SK-N-SH (cell line): ENCODE measurements at regions not wholly inside any gene's neighbourhood (a gene's known extent, or its start where the extent isn't known, plus 50 kb on each side); places are given as distances from the start of the nearest gene placed in this dataset.

Experiments used
- CTCF ChIA-PET: fragments of 300-600, 350-600 bp; formaldehyde crosslinking; extraction: SDS; loops from one replicate; lab custom pipeline; 2021; lab: Yijun Ruan, JAX
- POLR2A ChIA-PET: fragments of 350-600 bp; sonication (Branson Sonifier 250); formaldehyde crosslinking; extraction: SDS; loops from one replicate; lab custom pipeline; 2020; ENCODE audit warnings: antibody characterized with exemption, inconsistent platforms; lab: Yijun Ruan, JAX
- DNase-seq: peaks from one replicate; pipeline ENCODE4 v3.0.0; 2012
- H2AFZ ChIP-seq: fragments of 200-600 bp; sonication (generic); 2 replicates; pipeline ENCODE4 v1.8.1; 2016; ENCODE audit warnings: antibody characterized with exemption, mild to moderate bottlenecking, low read depth
- H3F3A ChIP-seq: fragments of 200-600 bp; sonication (generic); replicated peaks from 2 replicates; pipeline ENCODE3; 2016; ENCODE audit warnings: antibody characterized with exemption, mild to moderate bottlenecking; ENCODE audit not compliant: insufficient read depth
- H3K27ac ChIP-seq, 2 experiments: fragments of 200-500 bp in 1 of 2; fragments of 200-600 bp in 1 of 2; sonication (Bioruptor generic) in 1 of 2; sonication (generic), shearing (Covaris generic) in 1 of 2; 2 replicates each; pipeline versions ENCODE4 v1.5.1 to v1.6.1; 2014 to 2016; ENCODE audit warnings: low read depth in 2 of 2, inconsistent platforms in 1 of 2, low read length in 1 of 2, mild to moderate bottlenecking in 1 of 2, mixed read lengths in 1 of 2
- H3K27me3 ChIP-seq: fragments of 200-600 bp; sonication (generic), shearing (Covaris generic); 2 replicates; pipeline ENCODE4 v1.6.1; 2016; ENCODE audit warnings: mixed run types; ENCODE audit not compliant: insufficient read depth
- H3K36me3 ChIP-seq, 2 experiments: fragments of 200-500 bp in 1 of 2; fragments of 200-600 bp in 1 of 2; sonication (Bioruptor generic) in 1 of 2; sonication (generic) in 1 of 2; replicated peaks in 1 of 2; 2 replicates each; pipeline versions ENCODE3 to v1.5.1; 2014 to 2016; ENCODE audit warnings: low read length in 1 of 2, mild to moderate bottlenecking in 1 of 2; ENCODE audit not compliant: insufficient read depth in 2 of 2, control insufficient read depth in 1 of 2
- H3K4me1 ChIP-seq, 2 experiments: fragments of 200-500 bp in 1 of 2; fragments of 200-600 bp in 1 of 2; sonication (Bioruptor generic) in 1 of 2; sonication (generic), shearing (Covaris generic) in 1 of 2; 2 replicates each; pipeline versions ENCODE4 v1.5.1 to v1.6.1; 2014 to 2016; ENCODE audit warnings: low read depth in 1 of 2, low read length in 1 of 2, mixed run types in 1 of 2; ENCODE audit not compliant: insufficient read depth in 2 of 2, control insufficient read depth in 1 of 2
- H3K4me2 ChIP-seq: fragments of 200-600 bp; sonication (generic), shearing (Covaris generic); 2 replicates; pipeline ENCODE4 v1.6.1; 2017; ENCODE audit warnings: mixed run types
- H3K4me3 ChIP-seq, 2 experiments: fragments of 200-500 bp in 1 of 2; fragments of 200-600 bp in 1 of 2; sonication (Bioruptor generic) in 1 of 2; sonication (generic), shearing (Covaris generic) in 1 of 2; 2 replicates each; pipeline versions ENCODE4 v1.5.1 to v1.8.1; 2014 to 2016; ENCODE audit warnings: low read depth in 2 of 2, inconsistent platforms in 1 of 2, low read length in 1 of 2, mild to moderate bottlenecking in 1 of 2, mixed read lengths in 1 of 2, moderate library complexity in 1 of 2
- H3K79me2 ChIP-seq: fragments of 200-600 bp; sonication (generic); 2 replicates; pipeline ENCODE4 v1.8.1; 2017; ENCODE audit warnings: mild to moderate bottlenecking; ENCODE audit not compliant: insufficient read depth
- H3K9ac ChIP-seq: fragments of 200-600 bp; sonication (generic); 2 replicates; pipeline ENCODE4 v1.6.1; 2017; ENCODE audit warnings: mixed run types
- H3K9me2 ChIP-seq: fragments of 200-600 bp; sonication (generic); 2 replicates; pipeline ENCODE4 v1.6.1; 2017; ENCODE audit warnings: mixed run types
- H3K9me3 ChIP-seq: fragments of 200-600 bp; sonication (generic); 2 replicates; pipeline ENCODE4 v1.6.1; 2017; ENCODE audit warnings: mixed run types, mild to moderate bottlenecking, moderate library complexity
- H4K20me1 ChIP-seq: fragments of 200-600 bp; sonication (generic); 2 replicates; pipeline ENCODE4 v1.6.1; 2017; ENCODE audit warnings: mild to moderate bottlenecking, mixed run types; ENCODE audit not compliant: insufficient read depth
- CHD2 ChIP-seq: fragments of 150-350 bp; IDR thresholded peaks from 2 replicates; pipeline ENCODE4 v1.6.1; 2018; ENCODE audit warnings: low read length; ENCODE audit not compliant: partially characterized antibody
- EZH2phosphoT487 ChIP-seq: fragments of 200-600 bp; sonication (generic); IDR thresholded peaks from 2 replicates; pipeline ENCODE4 v1.6.1; 2017; ENCODE audit warnings: low read depth, mixed run types, mild to moderate bottlenecking, antibody characterized with exemption, moderate library complexity, borderline replicate concordance
- FOSL2 ChIP-seq: IDR thresholded peaks from 2 replicates; pipeline ENCODE4 v1.4.0; 2012; ENCODE audit warnings: low read depth, mild to moderate bottlenecking, moderate library complexity, borderline replicate concordance
- FOXJ3 ChIP-seq: sonication (generic); formaldehyde crosslinking; IDR thresholded peaks from 2 replicates; pipeline ENCODE4 v1.5.1; 2020; ENCODE audit warnings: mild to moderate bottlenecking, missing genetic modification reagents
- GABPA ChIP-seq: IDR thresholded peaks from 2 replicates; pipeline ENCODE4 v1.4.0; 2012; ENCODE audit warnings: low read depth, mild to moderate bottlenecking
- POLR2AphosphoS5 ChIP-seq: IDR thresholded peaks from 2 replicates; pipeline ENCODE4 v1.6.1; 2012; ENCODE audit warnings: low read depth, low read length
- RCOR1 ChIP-seq: fragments of 150-350 bp; IDR thresholded peaks from 2 replicates; pipeline ENCODE4 v1.6.1; 2017; ENCODE audit warnings: antibody characterized with exemption, low read length
- RFX5 ChIP-seq: IDR thresholded peaks from 2 replicates; pipeline ENCODE4 v1.6.1; 2012; ENCODE audit warnings: mild to moderate bottlenecking, improper control_type of control experiment, low read length
- TCF12 ChIP-seq: IDR thresholded peaks from 2 replicates; pipeline ENCODE4 v1.4.0; 2012
- WGBS: methylation state at CpG from one replicate; pipeline ENCODE4 v1.1.6; 2017; ENCODE audit warnings: low lambda C conversion rate; 5-methylcytosine and 5-hydroxymethylcytosine counted together
- TF ChIP-seq, protein P1 (sequence below): IDR thresholded peaks from 2 replicates; pipeline ENCODE4 v1.4.0; 2012; ENCODE audit warnings: low read depth
- TF ChIP-seq, protein P2 (sequence below): fragments of 150-350 bp; IDR thresholded peaks from 2 replicates; pipeline ENCODE4 v1.6.1; 2017; ENCODE audit warnings: antibody characterized with exemption, low read length, low read depth, borderline replicate concordance

DNA sequence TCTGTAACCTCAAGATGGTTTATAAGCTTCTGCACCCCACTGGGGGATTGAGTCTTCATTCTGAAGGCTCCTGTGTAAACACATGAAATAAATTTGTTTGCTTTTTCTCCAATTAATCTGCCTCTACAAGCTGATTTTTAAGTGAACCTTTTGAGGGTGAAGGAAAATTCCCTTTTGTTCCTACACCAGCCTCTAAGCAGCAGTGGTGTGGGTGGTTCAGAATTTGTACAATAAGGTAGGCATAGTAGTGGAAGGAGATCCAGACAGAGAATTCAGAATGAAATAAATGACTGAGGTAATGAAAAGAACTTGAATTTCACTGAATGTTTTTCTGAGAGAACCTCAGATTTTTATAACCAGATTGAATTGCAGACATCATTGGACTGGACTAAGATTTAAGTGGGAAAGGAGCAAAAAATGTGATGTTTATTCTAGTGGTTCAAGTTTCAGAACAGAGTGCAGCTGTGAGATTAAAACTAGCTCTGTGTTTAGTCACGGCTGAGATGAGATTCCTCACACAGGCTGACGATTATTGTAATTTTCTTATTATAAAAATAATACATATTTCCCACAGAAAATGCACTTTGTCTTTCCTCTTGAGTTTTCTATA, 1162.2 kb downstream of the TYW1 start:
- WGBS: 10% methylated on average over 2 of the region's 2 CpGs

DNA sequence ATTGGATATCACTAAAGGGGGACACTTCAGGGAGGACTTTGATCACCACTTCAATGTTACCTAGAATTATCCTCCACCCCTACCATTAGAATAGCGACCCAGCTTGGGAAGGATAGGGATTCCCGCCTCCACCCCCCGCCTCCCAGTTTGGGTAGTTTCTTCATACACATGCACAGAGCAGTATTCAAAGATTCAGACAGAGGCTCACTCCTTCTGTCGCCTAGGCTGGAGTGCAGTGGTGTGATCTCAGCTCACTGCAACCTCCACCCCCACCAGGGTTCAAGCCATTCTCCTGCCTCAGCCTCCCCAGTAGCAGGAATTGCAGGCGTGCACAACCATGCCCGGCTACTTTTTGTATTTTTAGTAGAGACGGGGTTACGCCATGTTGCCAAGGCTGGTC, 1166.1 kb downstream of the TYW1 start:
- H3K9me3 ChIP-seq: no peaks in the 10 kb centered on the region
- H3K4me1 ChIP-seq: peaks cover 0 to 2% of the 10 kb centered on the region in 2 experiments; a peak in 1 of 4 replicates
- no peak overlapping the region for H3K4me3 ChIP-seq
- 60% methylated on average over 8 of the region's 8 CpGs for WGBS
- no peak overlapping the region for H3K4me2 ChIP-seq
- H3K9me2 ChIP-seq: no peaks in the 10 kb centered on the region
- ChIA-PET CTCF (interaction anchor here (1.2 kb wide), 1 partner anchor 14 kb away, joined by 5 read pairs; no protein-coding TSS in a partner anchor), POLR2A (interaction anchor here (0.6 kb wide), 2 partner anchors 12 to 1221 kb away, joined by 3 to 4 read pairs; no protein-coding TSS in a partner anchor)
- no peaks in the 10 kb centered on the region for H3F3A ChIP-seq
- H4K20me1 ChIP-seq: no peaks in the 10 kb centered on the region
- no peaks in the 10 kb centered on the region for H3K36me3 ChIP-seq
- TF ChIP-seq POLR2AphosphoS5 (no peak), CHD2 (no peak), GABPA (no peak), FOXJ3 (CRISPR knock-in tag) (no peak), RFX5 (no peak), RCOR1 (no peak), EZH2phosphoT487 (no peak)
- TF ChIP-seq, protein P1, sequence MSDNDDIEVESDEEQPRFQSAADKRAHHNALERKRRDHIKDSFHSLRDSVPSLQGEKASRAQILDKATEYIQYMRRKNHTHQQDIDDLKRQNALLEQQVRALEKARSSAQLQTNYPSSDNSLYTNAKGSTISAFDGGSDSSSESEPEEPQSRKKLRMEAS: no peak
- TF ChIP-seq, protein P2, sequence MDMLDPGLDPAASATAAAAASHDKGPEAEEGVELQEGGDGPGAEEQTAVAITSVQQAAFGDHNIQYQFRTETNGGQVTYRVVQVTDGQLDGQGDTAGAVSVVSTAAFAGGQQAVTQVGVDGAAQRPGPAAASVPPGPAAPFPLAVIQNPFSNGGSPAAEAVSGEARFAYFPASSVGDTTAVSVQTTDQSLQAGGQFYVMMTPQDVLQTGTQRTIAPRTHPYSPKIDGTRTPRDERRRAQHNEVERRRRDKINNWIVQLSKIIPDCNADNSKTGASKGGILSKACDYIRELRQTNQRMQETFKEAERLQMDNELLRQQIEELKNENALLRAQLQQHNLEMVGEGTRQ: no peak
- no peaks in the 10 kb centered on the region for H3K27me3 ChIP-seq
- H3K9ac ChIP-seq: no peak overlapping the region
- no peak for DNase-seq
- no peaks in the 10 kb centered on the region for H3K79me2 ChIP-seq
- no peak overlapping the region for H2AFZ ChIP-seq
- H3K27ac ChIP-seq: no peak overlapping the region

More for the DNA sequence above, 1162.2 kb downstream of the TYW1 start:
- ChIA-PET POLR2A (no interaction called here), CTCF (interaction anchor here (1.3 to 1.5 kb wide), 2 partner anchors 12 to 534 kb away, joined by 3 read pairs; no protein-coding TSS in a partner anchor)
- H3K4me1 ChIP-seq: no peaks in the 10 kb centered on the region
- H3K79me2 ChIP-seq: no peaks in the 10 kb centered on the region
- H3F3A ChIP-seq: no peaks in the 10 kb centered on the region
- no peak overlapping the region for H3K27ac ChIP-seq
- H3K9me3 ChIP-seq: 0 out of 2 replicates have a peak, but pooled peaks cover 1% of the 10 kb centered on the region
- no peak overlapping the region for H3K4me2 ChIP-seq
- no peaks in the 10 kb centered on the region for H4K20me1 ChIP-seq
- H3K4me3 ChIP-seq: no peak overlapping the region
- DNase-seq: no peak
- no peak for TF ChIP-seq FOSL2
- no peak for TF ChIP-seq TCF12
- no peaks in the 10 kb centered on the region for H3K9me2 ChIP-seq
- no peaks in the 10 kb centered on the region for H3K36me3 ChIP-seq
- H3K27me3 ChIP-seq: no peaks in the 10 kb centered on the region
- no peak overlapping the region for H2AFZ ChIP-seq
- H3K9ac ChIP-seq: no peak overlapping the region
